Caco-2 (cell line): ENCODE measurements at regions not wholly inside any gene's neighbourhood (a gene's known extent, or its start where the extent isn't known, plus 50 kb on each side); places are given as distances from the start of the nearest gene placed in this dataset.

Source experiments
- BruUV-seq: library from RNA; stranded (reverse); fragments of 400-500 nt; replicated peaks from 2 replicates; lab custom pipeline; 2021; lab: Mats Ljungman, UMichigan
- CTCF ChIA-PET: fragments of 300-600 bp; sonication (Branson Sonifier 250); formaldehyde crosslinking; loops from one replicate; lab custom pipeline; 2022; ENCODE audit warnings: antibody characterized with exemption; lab: Charles Lee
- POLR2A ChIA-PET: fragments of 300-600 bp; sonication (Branson Sonifier 250); formaldehyde crosslinking; loops from one replicate; lab custom pipeline; 2022; ENCODE audit warnings: antibody characterized with exemption; lab: Charles Lee
- DNase-seq, 2 experiments: peaks; one replicate each; pipeline versions ENCODE4 v3.0.0 to v3.0.0-alpha.2; 2020 to 2022
- H3K27me3 ChIP-seq: replicated peaks from 2 replicates; pipeline ENCODE4 v1.6.0; 2011; ENCODE audit warnings: low read length; ENCODE audit not compliant: control insufficient read depth, insufficient read depth
- H3K36me3 ChIP-seq: 2 replicates; pipeline ENCODE4 v1.5.1; 2011; ENCODE audit warnings: low read length; ENCODE audit not compliant: control insufficient read depth, insufficient read depth
- H3K4me1 ChIP-seq: fragments of 250-450 bp; sonication (Bioruptor Pico); 2 replicates; pipeline ENCODE4 v1.5.1; 2020; ENCODE audit warnings: mild to moderate bottlenecking
- H3K4me3 ChIP-seq: 2 replicates; pipeline ENCODE4 v1.5.1; 2011; ENCODE audit warnings: low read depth, mild to moderate bottlenecking, control low read depth, low read length
- H3K9me3 ChIP-seq: fragments of 250-450 bp; sonication (Bioruptor Pico); 2 replicates; pipeline ENCODE4 v1.5.1; 2020; ENCODE audit warnings: mild to moderate bottlenecking, moderate library complexity
- H3K27ac Mint-ChIP-seq: one replicate; pipeline ENCODE4 v1.8.0; 2022; ENCODE audit warnings: mixed read lengths; ENCODE audit not compliant: unreplicated experiment
- H3K27me3 Mint-ChIP-seq: one replicate; pipeline ENCODE4 v1.8.0; 2022; ENCODE audit warnings: mixed read lengths; ENCODE audit not compliant: insufficient read depth, unreplicated experiment
- H3K36me3 Mint-ChIP-seq: one replicate; pipeline ENCODE4 v1.8.0; 2022; ENCODE audit warnings: mild to moderate bottlenecking, mixed read lengths; ENCODE audit not compliant: insufficient read depth, unreplicated experiment
- H3K4me1 Mint-ChIP-seq: one replicate; pipeline ENCODE4 v1.8.0; 2022; ENCODE audit warnings: low read depth, mixed read lengths; ENCODE audit not compliant: unreplicated experiment
- H3K4me3 Mint-ChIP-seq: one replicate; pipeline ENCODE4 v1.8.0; 2022; ENCODE audit warnings: mild to moderate bottlenecking, moderate library complexity, mixed read lengths; ENCODE audit not compliant: unreplicated experiment
- H3K9me3 Mint-ChIP-seq: one replicate; pipeline ENCODE4 v1.8.0; 2022; ENCODE audit warnings: mixed read lengths; ENCODE audit not compliant: unreplicated experiment
- intact Hi-C: fragments of 100-400 bp; cut with micrococcal nuclease; formaldehyde crosslinking; loops from one replicate; pipeline ENCODE4 v1.10.0; 2022; ENCODE audit not compliant: unreplicated experiment
- TF ChIP-seq, protein P1 (sequence below), 2 experiments: fragments of 200-600 bp in 1 of 2; IDR thresholded peaks; 1 replicate in 1 of 2; 2 replicates in 1 of 2; pipeline versions ENCODE4 v1.5.1 to v1.8.0; 2011 to 2022; ENCODE audit warnings: antibody characterized with exemption in 1 of 2, control low read depth in 1 of 2, inconsistent platforms in 1 of 2, low read depth in 1 of 2, low read length in 1 of 2, mild to moderate bottlenecking in 1 of 2, moderate library complexity in 1 of 2; ENCODE audit not compliant: insufficient read depth in 1 of 2, severe bottlenecking in 1 of 2, unreplicated experiment in 1 of 2

DNA sequence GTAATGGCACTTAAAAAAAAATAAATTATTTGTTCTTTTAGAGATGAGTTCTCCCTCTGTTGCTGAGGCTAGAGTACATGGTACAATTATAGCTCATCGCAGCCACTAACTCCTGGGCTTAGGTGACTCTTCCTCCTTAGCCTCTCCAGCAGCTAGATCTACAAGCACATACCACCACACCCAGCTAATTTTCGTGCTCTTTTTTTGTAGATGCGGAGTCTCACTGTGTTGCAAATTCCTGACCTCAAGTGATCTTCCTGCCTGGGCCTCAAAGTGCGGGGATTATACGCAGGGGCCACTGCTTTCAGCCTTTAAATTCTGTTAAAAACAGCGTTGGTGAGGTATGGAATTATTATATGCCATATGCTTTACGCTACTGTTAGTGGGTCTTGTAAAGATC is 2034.0 kb downstream of the OLFM4 start:
- intact Hi-C loops = no loop called here
- TF ChIP-seq, protein P1, sequence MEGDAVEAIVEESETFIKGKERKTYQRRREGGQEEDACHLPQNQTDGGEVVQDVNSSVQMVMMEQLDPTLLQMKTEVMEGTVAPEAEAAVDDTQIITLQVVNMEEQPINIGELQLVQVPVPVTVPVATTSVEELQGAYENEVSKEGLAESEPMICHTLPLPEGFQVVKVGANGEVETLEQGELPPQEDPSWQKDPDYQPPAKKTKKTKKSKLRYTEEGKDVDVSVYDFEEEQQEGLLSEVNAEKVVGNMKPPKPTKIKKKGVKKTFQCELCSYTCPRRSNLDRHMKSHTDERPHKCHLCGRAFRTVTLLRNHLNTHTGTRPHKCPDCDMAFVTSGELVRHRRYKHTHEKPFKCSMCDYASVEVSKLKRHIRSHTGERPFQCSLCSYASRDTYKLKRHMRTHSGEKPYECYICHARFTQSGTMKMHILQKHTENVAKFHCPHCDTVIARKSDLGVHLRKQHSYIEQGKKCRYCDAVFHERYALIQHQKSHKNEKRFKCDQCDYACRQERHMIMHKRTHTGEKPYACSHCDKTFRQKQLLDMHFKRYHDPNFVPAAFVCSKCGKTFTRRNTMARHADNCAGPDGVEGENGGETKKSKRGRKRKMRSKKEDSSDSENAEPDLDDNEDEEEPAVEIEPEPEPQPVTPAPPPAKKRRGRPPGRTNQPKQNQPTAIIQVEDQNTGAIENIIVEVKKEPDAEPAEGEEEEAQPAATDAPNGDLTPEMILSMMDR (IDR thresholded peaks at IDR 0.05; ENCODE audit: insufficient read depth in 1 of 2, low read depth in 1 of 2, low read length in 1 of 2, severe bottlenecking in 1 of 2, unreplicated experiment in 1 of 2) = no peak
- Histone ChIP-seq H3K9me3 (no peaks in the 10 kb centered on the region; the same call in 1 of the 2 replicates), H3K4me1 (no peaks in the 10 kb centered on the region), H3K36me3 (no peaks in the 10 kb centered on the region), H3K27me3 (no peaks in the 10 kb centered on the region), H3K4me3 (no peak overlapping the region)
- no peak overlapping the region for H3K4me3 Mint-ChIP-seq
- H3K4me1 Mint-ChIP-seq = no peaks in the 10 kb centered on the region
- DNase-seq = no peak
- no peaks in the 10 kb centered on the region for H3K9me3 Mint-ChIP-seq
- BruUV-seq = no TSS peak
- no peaks in the 10 kb centered on the region for H3K36me3 Mint-ChIP-seq
- H3K27ac Mint-ChIP-seq = no peak overlapping the region
- ChIA-PET POLR2A (no interaction called here), CTCF (no interaction called here)
- H3K27me3 Mint-ChIP-seq = no peaks in the 10 kb centered on the region

DNA sequence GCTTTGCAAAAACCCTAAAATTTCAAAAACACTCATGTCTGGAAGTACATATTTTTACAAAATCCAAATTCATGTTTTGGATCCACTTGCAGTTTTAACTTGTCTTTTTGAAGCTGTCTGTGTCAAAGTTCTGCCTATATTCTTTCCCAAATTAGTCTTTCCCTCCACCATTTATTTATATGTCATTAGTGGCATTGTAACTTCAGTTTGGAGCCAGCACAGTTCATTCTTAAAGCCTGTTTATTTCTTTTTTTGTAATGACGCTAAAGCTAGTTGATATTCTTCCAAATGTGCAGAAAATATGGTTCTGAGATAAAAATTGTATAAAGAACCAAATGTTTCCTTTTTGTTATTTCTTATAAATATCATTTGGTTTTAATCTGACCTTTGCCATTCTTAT is 2039.3 kb downstream of the OLFM4 start:
- ChIA-PET CTCF (no interaction called here), POLR2A (no interaction called here)
- Histone ChIP-seq H3K4me1 (no peaks in the 10 kb centered on the region), H3K27me3 (no peaks in the 10 kb centered on the region), H3K9me3 (no peaks in the 10 kb centered on the region; the same call in 1 of the 2 replicates), H3K4me3 (no peak overlapping the region), H3K36me3 (no peaks in the 10 kb centered on the region)
- intact Hi-C loops = loop anchor here (2.0 kb wide), 1 partner anchor 19 kb away; no protein-coding TSS in a partner anchor
- no peak overlapping the region for H3K27ac Mint-ChIP-seq
- H3K36me3 Mint-ChIP-seq = no peaks in the 10 kb centered on the region
- no peaks in the 10 kb centered on the region for H3K9me3 Mint-ChIP-seq
- TF ChIP-seq, protein P1 (IDR thresholded peaks at IDR 0.05; ENCODE audit: insufficient read depth in 1 of 2, low read depth in 1 of 2, low read length in 1 of 2, severe bottlenecking in 1 of 2, unreplicated experiment in 1 of 2) = no peak
- no peaks in the 10 kb centered on the region for H3K27me3 Mint-ChIP-seq
- no peak overlapping the region for H3K4me3 Mint-ChIP-seq
- BruUV-seq = no TSS peak
- no peaks in the 10 kb centered on the region for H3K4me1 Mint-ChIP-seq
- no peak for DNase-seq

- H3K4me1 ChIP-seq = no peaks in the 10 kb centered on the region
- intact Hi-C loops = no loop called here
- no peak for DNase-seq
- Mint-ChIP-seq H3K36me3 (no peaks in the 10 kb centered on the region), H3K9me3 (no peaks in the 10 kb centered on the region), H3K4me1 (no peaks in the 10 kb centered on the region), H3K27me3 (no peaks in the 10 kb centered on the region), H3K27ac (no peak overlapping the region), H3K4me3 (no peak overlapping the region)
- ChIA-PET POLR2A (no interaction called here), CTCF (no interaction called here)
- H3K9me3 ChIP-seq = no peaks in the 10 kb centered on the region; the same call in 1 of the 2 replicates
- H3K4me3 ChIP-seq = no peak overlapping the region
- no peaks in the 10 kb centered on the region for H3K36me3 ChIP-seq
- no TSS peak for BruUV-seq
- TF ChIP-seq, protein P1 (IDR thresholded peaks at IDR 0.05; ENCODE audit: insufficient read depth in 1 of 2, low read depth in 1 of 2, low read length in 1 of 2, severe bottlenecking in 1 of 2, unreplicated experiment in 1 of 2) = no peak
- H3K27me3 ChIP-seq = no peaks in the 10 kb centered on the region
Measured at GRCh38 chr13:55069746-55070145, 2041.1 kb downstream of the OLFM4 start.
